GM23338 (cell line): ENCODE measurements at regions not wholly inside any gene's neighbourhood (a gene's known extent, or its start where the extent isn't known, plus 50 kb on each side); places are given as distances from the start of the nearest gene placed in this dataset.

Source experiments
- ATAC-seq: fragments of 200-7000 bp; cut with Tn5 transposase; 3 replicates; pipeline ENCODE4 v1.9.1; 2020
- DNase-seq: peaks from one replicate; pipeline ENCODE4 v3.0.0-alpha.2; 2015; ENCODE audit warnings: low spot score
- H2AFZ ChIP-seq: fragments of 200-600 bp; sonication (generic); 2 replicates; pipeline ENCODE4 v1.8.0; 2016; ENCODE audit warnings: antibody characterized with exemption, mild to moderate bottlenecking, moderate library complexity
- H3F3A ChIP-seq: fragments of 200-600 bp; sonication (generic); replicated peaks from 2 replicates; pipeline ENCODE4 v1.8.0; 2017; ENCODE audit warnings: antibody characterized with exemption, mixed run types, low read depth
- H3K27ac ChIP-seq: fragments of 200-600 bp; sonication (generic); 2 replicates; pipeline ENCODE4 v1.6.1; 2016; ENCODE audit warnings: low read depth
- H3K27me3 ChIP-seq: fragments of 200-600 bp; sonication (generic); 2 replicates; pipeline ENCODE4 v1.8.0; 2016; ENCODE audit warnings: mild to moderate bottlenecking, mixed run types, moderate library complexity; ENCODE audit not compliant: insufficient read depth
- H3K36me3 ChIP-seq: fragments of 200-600 bp; sonication (generic); 2 replicates; pipeline ENCODE4 v1.8.0; 2016; ENCODE audit warnings: mild to moderate bottlenecking; ENCODE audit not compliant: insufficient read depth
- H3K4me1 ChIP-seq: fragments of 200-600 bp; sonication (generic); 2 replicates; pipeline ENCODE4 v1.8.0; 2016; ENCODE audit warnings: mild to moderate bottlenecking, moderate library complexity; ENCODE audit not compliant: insufficient read depth
- H3K4me2 ChIP-seq: fragments of 200-600 bp; sonication (generic); 2 replicates; pipeline ENCODE4 v1.7.1; 2017; ENCODE audit warnings: mixed run types
- H3K4me3 ChIP-seq: fragments of 200-600 bp; sonication (generic); 2 replicates; pipeline ENCODE4 v1.6.1; 2016; ENCODE audit warnings: mixed run types
- H3K79me2 ChIP-seq: fragments of 200-600 bp; sonication (generic); replicated peaks from 2 replicates; pipeline ENCODE4 v1.8.0; 2017; ENCODE audit warnings: mild to moderate bottlenecking; ENCODE audit not compliant: insufficient read depth
- H3K9me2 ChIP-seq: fragments of 200-600 bp; sonication (generic); 2 replicates; pipeline ENCODE4 v1.8.0; 2017; ENCODE audit not compliant: insufficient read depth
- H4K20me1 ChIP-seq: fragments of 200-600 bp; sonication (generic); replicated peaks from 2 replicates; pipeline ENCODE4 v1.8.0; 2017; ENCODE audit warnings: mild to moderate bottlenecking; ENCODE audit not compliant: insufficient read depth
- H3K27ac Mint-ChIP-seq: 2 replicates; pipeline ENCODE4 v1.8.0; 2020; ENCODE audit warnings: inconsistent platforms, mild to moderate bottlenecking, moderate library complexity, mixed read lengths
- H3K27me3 Mint-ChIP-seq: 3 replicates; pipeline ENCODE4 v1.8.0; 2022; ENCODE audit warnings: low read depth, mild to moderate bottlenecking, moderate library complexity, mixed read lengths, inconsistent platforms; ENCODE audit not compliant: insufficient read depth, poor library complexity
- H3K36me3 Mint-ChIP-seq: 3 replicates; pipeline ENCODE4 v1.8.0; 2021; ENCODE audit warnings: low read depth, mild to moderate bottlenecking, inconsistent platforms, moderate library complexity, mixed read lengths
- H3K4me1 Mint-ChIP-seq: 3 replicates; pipeline ENCODE4 v1.8.0; 2020; ENCODE audit warnings: mild to moderate bottlenecking, inconsistent platforms, mixed read lengths
- H3K4me3 Mint-ChIP-seq: 3 replicates; pipeline ENCODE4 v1.8.0; 2021; ENCODE audit warnings: moderate library complexity, mild to moderate bottlenecking, inconsistent platforms, mixed read lengths
- H3K9me3 Mint-ChIP-seq: 3 replicates; pipeline ENCODE4 v1.8.0; 2020; ENCODE audit warnings: moderate library complexity, mild to moderate bottlenecking, inconsistent platforms, mixed read lengths
- CREB1 ChIP-seq: fragments of 250-450 bp; sonication (Bioruptor Pico); IDR thresholded peaks from 2 replicates; pipeline ENCODE4 v1.5.0; 2020; ENCODE audit warnings: low read depth, mild to moderate bottlenecking, moderate library complexity
- EZH2phosphoT487 ChIP-seq: fragments of 200-600 bp; sonication (generic); IDR thresholded peaks from one replicate; pipeline ENCODE4 v1.8.1; 2018; ENCODE audit warnings: antibody characterized with exemption; ENCODE audit not compliant: unreplicated experiment
- JUNB ChIP-seq: IDR thresholded peaks from one replicate; pipeline ENCODE4 v1.6.1; 2016; ENCODE audit warnings: antibody characterized with exemption; ENCODE audit not compliant: unreplicated experiment
- POLR2AphosphoS5 ChIP-seq: IDR thresholded peaks from 2 replicates; pipeline ENCODE4 v1.6.1; 2016; ENCODE audit warnings: antibody characterized with exemption, low read depth
- STAT1 ChIP-seq: IDR thresholded peaks from one replicate; pipeline ENCODE4 v1.6.1; 2016; ENCODE audit warnings: antibody characterized with exemption; ENCODE audit not compliant: unreplicated experiment
- ZNF331 ChIP-seq: fragments of 250-450 bp; sonication (Bioruptor Pico); IDR thresholded peaks from 2 replicates; pipeline ENCODE4 v1.5.0; 2020; ENCODE audit warnings: low read depth, mild to moderate bottlenecking, moderate library complexity
- TF ChIP-seq, protein P1 (sequence below): IDR thresholded peaks from one replicate; pipeline ENCODE4 v1.6.1; 2018; ENCODE audit warnings: antibody characterized with exemption; ENCODE audit not compliant: unreplicated experiment
- TF ChIP-seq, protein P2 (sequence below): IDR thresholded peaks from 2 replicates; pipeline ENCODE4 v1.6.1; 2016; ENCODE audit warnings: antibody characterized with exemption
- TF ChIP-seq, protein P3 (sequence below), 2 experiments: fragments of 200-600 bp in 1 of 2; sonication (generic) in 1 of 2; conservative IDR thresholded peaks; 2 replicates each; pipeline versions ENCODE4 v1.5.1 to v1.6.1; 2016 to 2017; ENCODE audit warnings: antibody characterized with exemption in 2 of 2, low read depth in 2 of 2, mild to moderate bottlenecking in 2 of 2, moderate library complexity in 1 of 2

DNA sequence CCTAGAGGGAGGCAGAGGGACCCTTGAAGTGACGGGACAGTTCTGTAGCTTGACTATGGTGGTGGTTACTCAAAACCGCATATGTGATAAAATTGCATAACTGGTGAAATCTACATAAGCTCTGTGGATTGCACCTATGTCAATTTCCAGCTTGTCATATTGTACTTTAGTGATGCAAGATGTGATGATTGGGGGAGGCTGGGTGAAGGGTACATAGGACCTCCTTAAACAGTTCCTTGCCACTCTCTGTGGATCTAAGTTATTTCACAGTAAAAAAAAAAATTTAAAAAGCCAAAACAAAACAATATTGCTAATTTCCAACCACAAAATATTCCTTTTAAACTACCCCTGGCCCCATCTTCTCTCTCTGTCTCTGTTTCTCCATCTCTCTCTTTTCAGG, 472.6 kb upstream of the SULF2 start:
- Histone ChIP-seq H3K4me2 (no peak overlapping the region), H2AFZ (no peak overlapping the region), H3K36me3 (no peaks in the 10 kb centered on the region), H4K20me1 (no peaks in the 10 kb centered on the region), H3K27ac (no peak overlapping the region), H3K4me1 (no peaks in the 10 kb centered on the region), H3K79me2 (no peaks in the 10 kb centered on the region), H3K4me3 (no peak overlapping the region), H3K27me3 (no peaks in the 10 kb centered on the region), H3F3A (no peaks in the 10 kb centered on the region), H3K9me2 (peaks cover 9% of the 10 kb centered on the region; the same call in 1 of the 2 replicates)
- Mint-ChIP-seq H3K9me3 (peaks cover 8% of the 10 kb centered on the region; the same call in 2 of the 3 replicates), H3K36me3 (no peaks in the 10 kb centered on the region), H3K27ac (no peak overlapping the region), H3K4me3 (no peak overlapping the region), H3K27me3 (peaks cover 1% of the 10 kb centered on the region), H3K4me1 (peaks cover 8% of the 10 kb centered on the region)
- no peak for ATAC-seq
- no peak for DNase-seq
- TF ChIP-seq EZH2phosphoT487: no peak
- no peak for TF ChIP-seq STAT1
- TF ChIP-seq POLR2AphosphoS5: no peak
- no peak for TF ChIP-seq CREB1 (CRISPR knock-in tag)
- TF ChIP-seq, protein P1, sequence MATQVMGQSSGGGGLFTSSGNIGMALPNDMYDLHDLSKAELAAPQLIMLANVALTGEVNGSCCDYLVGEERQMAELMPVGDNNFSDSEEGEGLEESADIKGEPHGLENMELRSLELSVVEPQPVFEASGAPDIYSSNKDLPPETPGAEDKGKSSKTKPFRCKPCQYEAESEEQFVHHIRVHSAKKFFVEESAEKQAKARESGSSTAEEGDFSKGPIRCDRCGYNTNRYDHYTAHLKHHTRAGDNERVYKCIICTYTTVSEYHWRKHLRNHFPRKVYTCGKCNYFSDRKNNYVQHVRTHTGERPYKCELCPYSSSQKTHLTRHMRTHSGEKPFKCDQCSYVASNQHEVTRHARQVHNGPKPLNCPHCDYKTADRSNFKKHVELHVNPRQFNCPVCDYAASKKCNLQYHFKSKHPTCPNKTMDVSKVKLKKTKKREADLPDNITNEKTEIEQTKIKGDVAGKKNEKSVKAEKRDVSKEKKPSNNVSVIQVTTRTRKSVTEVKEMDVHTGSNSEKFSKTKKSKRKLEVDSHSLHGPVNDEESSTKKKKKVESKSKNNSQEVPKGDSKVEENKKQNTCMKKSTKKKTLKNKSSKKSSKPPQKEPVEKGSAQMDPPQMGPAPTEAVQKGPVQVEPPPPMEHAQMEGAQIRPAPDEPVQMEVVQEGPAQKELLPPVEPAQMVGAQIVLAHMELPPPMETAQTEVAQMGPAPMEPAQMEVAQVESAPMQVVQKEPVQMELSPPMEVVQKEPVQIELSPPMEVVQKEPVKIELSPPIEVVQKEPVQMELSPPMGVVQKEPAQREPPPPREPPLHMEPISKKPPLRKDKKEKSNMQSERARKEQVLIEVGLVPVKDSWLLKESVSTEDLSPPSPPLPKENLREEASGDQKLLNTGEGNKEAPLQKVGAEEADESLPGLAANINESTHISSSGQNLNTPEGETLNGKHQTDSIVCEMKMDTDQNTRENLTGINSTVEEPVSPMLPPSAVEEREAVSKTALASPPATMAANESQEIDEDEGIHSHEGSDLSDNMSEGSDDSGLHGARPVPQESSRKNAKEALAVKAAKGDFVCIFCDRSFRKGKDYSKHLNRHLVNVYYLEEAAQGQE: no peak

DNA sequence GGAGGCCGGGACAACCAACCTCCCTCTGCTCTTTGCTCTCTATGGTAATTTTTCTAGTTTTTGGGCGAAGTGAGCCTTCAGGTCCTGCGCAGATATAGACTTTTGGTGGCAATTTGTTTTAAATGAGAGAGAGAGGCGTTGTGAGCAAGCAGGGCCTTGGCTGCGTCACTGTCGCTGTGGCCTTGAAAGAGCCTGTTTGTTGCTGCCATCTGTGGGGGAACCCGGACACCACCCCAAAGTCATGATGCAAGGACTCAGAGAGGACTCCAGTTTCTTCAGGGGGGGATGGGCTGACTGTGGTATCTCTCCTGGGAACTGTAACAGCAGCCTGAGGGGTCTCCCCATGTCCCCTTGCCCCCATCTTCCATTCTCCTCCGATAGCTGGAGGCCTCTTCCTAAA, 462.7 kb upstream of the SULF2 start:
- ATAC-seq: no peak; the same call in 2 of the 3 replicates
- DNase-seq: no peak
- Histone ChIP-seq H3K36me3 (no peaks in the 10 kb centered on the region), H4K20me1 (no peaks in the 10 kb centered on the region), H2AFZ (no peak overlapping the region), H3K4me1 (peaks cover 12% of the 10 kb centered on the region), H3K4me3 (no peak overlapping the region), H3K4me2 (no peak overlapping the region), H3F3A (no peaks in the 10 kb centered on the region), H3K27me3 (no peaks in the 10 kb centered on the region), H3K9me2 (no peaks in the 10 kb centered on the region), H3K79me2 (no peaks in the 10 kb centered on the region), H3K27ac (no peak overlapping the region)
- H3K36me3 Mint-ChIP-seq: peaks cover 4% of the 10 kb centered on the region; the same call in 1 of the 3 replicates
- peaks cover 24% of the 10 kb centered on the region for H3K4me1 Mint-ChIP-seq
- H3K9me3 Mint-ChIP-seq: peaks cover 6% of the 10 kb centered on the region; the same call in 1 of the 3 replicates
- H3K27ac Mint-ChIP-seq: no peak overlapping the region
- H3K4me3 Mint-ChIP-seq: no peak overlapping the region
- H3K27me3 Mint-ChIP-seq: peaks cover 7% of the 10 kb centered on the region
- no peak for TF ChIP-seq POLR2AphosphoS5
- no peak for TF ChIP-seq JUNB
- TF ChIP-seq, protein P1: no peak
- TF ChIP-seq STAT1: no peak
- TF ChIP-seq, protein P2, sequence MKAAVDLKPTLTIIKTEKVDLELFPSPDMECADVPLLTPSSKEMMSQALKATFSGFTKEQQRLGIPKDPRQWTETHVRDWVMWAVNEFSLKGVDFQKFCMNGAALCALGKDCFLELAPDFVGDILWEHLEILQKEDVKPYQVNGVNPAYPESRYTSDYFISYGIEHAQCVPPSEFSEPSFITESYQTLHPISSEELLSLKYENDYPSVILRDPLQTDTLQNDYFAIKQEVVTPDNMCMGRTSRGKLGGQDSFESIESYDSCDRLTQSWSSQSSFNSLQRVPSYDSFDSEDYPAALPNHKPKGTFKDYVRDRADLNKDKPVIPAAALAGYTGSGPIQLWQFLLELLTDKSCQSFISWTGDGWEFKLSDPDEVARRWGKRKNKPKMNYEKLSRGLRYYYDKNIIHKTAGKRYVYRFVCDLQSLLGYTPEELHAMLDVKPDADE: no peak
- TF ChIP-seq, protein P3, sequence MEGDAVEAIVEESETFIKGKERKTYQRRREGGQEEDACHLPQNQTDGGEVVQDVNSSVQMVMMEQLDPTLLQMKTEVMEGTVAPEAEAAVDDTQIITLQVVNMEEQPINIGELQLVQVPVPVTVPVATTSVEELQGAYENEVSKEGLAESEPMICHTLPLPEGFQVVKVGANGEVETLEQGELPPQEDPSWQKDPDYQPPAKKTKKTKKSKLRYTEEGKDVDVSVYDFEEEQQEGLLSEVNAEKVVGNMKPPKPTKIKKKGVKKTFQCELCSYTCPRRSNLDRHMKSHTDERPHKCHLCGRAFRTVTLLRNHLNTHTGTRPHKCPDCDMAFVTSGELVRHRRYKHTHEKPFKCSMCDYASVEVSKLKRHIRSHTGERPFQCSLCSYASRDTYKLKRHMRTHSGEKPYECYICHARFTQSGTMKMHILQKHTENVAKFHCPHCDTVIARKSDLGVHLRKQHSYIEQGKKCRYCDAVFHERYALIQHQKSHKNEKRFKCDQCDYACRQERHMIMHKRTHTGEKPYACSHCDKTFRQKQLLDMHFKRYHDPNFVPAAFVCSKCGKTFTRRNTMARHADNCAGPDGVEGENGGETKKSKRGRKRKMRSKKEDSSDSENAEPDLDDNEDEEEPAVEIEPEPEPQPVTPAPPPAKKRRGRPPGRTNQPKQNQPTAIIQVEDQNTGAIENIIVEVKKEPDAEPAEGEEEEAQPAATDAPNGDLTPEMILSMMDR (conservative IDR thresholded peaks at IDR 0.05; ENCODE audit: low read depth in 2 of 2): no peak; a peak in 1 of 4 replicates
- TF ChIP-seq CREB1 (CRISPR knock-in tag): no peak
- no peak for TF ChIP-seq ZNF331 (CRISPR knock-in tag)
